HG03457 (cell line): ENCODE measurements at regions not wholly inside any gene's neighbourhood (a gene's known extent, or its start where the extent isn't known, plus 50 kb on each side); places are given as distances from the start of the nearest gene placed in this dataset.

Experiments used
- ATAC-seq: cut with Tn5 transposase; IDR thresholded peaks from one replicate; pipeline ENCODE4 v1.9.1; 2021; ENCODE audit warnings: moderate number of reproducible peaks; ENCODE audit not compliant: unreplicated experiment

DNA sequence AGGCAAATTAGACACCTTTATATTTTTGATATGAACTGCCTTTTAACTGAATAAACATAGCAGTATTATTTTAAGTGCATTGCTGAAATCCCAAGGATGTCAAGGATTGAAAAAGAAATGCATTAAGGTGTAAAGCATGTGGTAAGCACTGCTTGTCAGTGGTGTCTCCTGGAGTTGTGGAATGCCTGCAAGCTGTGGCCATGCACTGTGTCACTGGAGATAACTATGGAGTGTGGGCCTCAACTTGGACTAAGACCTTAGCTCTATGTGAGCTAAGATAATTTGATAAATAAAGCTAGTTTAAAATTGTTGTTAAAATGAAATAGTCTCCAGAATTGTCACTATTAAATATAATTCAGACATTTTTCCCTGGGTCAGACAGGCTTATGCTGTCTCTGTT is 156.6 kb upstream of the OPRM1 start:
- no peak for ATAC-seq

DNA sequence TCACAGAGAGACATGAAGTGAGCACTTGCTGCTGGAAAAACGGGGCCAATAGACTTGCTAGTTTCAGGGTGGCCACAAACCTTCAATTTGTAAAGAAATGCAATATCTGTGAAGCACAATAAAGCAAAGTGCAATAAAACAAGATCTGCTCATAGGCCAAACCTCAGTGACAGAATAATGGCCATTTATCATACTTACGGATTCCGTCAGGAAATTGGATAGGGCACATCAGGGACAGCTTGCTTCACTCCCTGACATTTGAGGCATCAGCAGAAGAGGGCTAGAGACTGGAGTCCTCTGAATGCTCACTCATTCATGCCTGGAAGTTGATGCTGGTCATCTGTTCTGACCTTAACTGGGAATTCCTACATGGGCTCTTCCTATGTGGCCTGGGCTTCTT is 165.5 kb upstream of the OPRM1 start:
- ATAC-seq: no peak

DNA sequence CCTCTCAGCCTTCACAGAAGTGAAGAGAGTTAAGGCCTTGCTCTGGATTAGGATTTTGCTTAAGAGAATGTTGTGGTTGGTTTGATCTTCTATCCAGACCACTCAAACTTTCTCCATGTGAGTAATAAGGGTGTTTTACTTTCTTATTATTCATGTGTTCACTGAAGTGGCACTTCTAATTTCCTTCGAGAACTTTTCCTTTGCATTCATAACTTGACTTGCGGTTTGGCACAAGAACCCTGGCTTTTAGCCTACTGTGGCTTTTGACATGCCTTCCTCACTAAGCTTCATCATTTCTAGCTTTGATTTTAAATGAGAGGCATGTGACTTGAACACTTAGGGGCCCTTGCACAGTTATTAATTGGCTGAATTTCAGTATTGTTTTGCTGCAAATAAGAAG is 166.1 kb upstream of the OPRM1 start:
- ATAC-seq: no peak

DNA sequence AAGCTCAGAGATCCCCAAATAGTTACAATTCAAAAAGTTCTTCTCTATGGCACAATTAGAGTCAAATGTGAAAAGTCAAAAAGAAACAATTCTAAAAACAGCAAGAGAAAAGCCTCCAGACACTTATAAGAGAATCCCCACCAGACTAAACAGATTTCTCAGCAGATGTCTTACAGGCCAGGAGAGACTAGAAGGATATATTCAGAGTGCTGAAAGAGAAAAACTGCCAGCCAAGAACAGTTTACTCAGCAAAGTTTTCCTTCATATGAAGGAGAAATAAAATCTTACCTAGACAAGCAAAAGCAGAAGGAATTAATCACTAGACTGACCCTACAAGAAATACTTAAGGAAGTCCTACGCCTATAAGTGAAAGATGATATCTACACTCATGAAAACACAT is 176.1 kb upstream of the OPRM1 start:
- ATAC-seq: no peak

DNA sequence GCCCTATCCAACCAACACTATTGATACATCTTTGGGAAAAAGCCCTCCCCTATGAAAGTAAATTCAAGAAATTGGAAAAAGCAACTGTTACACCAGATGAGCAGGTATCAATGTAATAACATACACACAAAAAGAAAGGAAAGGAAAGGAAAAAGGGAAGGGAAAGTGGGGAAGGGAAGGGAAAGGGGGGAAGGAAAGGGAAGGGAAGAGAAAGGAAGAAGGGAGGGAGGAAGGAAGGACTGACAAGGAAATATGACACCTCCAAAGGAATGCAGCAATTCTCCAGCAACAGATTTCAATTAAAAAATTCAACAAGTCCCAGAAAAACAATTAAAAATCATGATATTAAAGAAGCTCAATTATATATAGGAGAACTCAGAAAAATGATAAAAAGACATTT is 176.9 kb upstream of the OPRM1 start:
- ATAC-seq: no peak

DNA sequence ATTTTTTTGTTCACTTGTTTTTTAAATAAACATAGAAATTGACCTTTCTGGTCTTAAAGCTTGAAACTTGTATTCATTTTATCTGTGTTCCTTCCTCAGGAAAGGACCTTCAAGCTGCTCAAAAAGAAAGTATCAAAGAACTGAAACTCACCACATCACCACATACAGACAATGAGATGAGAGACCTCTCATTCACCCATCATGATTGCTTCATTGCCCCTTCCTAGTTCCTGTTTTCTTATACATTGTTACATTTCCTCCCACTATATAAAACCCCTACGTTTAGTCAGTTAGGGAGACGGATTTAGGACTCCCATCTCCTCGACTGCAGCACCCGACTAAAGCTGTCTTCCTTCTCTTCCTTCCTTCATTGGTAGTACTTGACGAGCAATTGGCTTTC is 180.5 kb upstream of the OPRM1 start:
- no peak for ATAC-seq

DNA sequence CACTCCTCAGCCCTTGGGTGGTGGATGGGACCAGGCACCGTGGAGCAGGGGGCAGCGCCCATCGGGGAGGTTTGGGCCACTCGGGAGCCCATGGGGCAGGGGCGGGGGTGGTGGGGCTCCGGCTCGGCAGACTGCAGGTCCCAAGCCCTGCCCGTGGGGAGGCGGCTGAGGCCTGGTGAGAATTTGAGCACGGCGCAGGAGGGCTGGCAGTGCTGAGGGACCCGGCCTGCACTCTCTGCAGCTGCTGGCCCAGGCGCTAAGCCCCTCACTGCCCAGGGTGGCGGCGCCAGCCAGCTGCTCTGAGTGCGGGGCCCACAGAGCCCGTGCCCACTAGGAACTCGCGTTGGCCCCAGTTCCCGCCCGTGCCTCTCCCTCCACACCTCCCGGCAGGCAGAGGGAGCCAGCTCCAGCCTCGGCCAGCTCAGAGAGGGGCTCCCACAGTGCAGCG is 182.1 kb upstream of the OPRM1 start:
- no peak for ATAC-seq

DNA sequence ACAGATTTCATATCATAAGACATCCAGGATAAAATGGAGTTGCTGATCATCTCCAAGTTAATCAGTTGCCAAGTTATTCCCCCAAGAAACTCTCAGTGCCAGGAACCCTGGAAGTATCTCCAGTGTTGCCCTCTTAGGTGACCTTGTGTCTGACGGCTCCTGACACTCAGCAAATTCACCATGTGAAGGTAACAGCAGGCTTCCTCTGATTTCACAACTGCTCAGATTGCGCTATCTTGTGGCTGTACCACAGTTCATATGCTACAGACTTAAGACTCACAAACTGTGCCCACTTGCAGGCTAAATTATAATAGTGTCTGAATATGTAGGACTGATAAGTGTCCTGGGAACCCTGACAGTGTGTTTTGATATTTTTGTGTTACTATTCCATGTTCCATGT is 186.6 kb upstream of the OPRM1 start:
- ATAC-seq: no peak

DNA sequence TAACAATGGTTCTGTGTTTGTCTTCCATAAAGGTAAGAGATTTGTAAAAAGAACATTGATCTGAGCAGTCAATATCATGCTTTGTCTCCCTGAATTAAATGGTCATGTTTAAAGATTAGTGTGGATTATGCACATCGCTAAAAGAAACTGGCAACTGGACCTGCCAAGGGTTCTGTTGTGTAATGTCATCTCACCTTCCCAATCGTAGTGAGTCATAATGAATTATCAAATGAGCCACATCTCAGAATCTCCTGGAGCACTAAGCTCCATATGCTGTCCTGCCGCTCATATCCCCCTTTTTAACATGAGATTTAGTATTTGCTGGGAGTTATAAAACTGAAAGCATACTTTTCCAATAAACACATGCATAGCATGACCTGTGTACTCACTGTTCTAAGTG is 187.0 kb upstream of the OPRM1 start:
- ATAC-seq: no peak

DNA sequence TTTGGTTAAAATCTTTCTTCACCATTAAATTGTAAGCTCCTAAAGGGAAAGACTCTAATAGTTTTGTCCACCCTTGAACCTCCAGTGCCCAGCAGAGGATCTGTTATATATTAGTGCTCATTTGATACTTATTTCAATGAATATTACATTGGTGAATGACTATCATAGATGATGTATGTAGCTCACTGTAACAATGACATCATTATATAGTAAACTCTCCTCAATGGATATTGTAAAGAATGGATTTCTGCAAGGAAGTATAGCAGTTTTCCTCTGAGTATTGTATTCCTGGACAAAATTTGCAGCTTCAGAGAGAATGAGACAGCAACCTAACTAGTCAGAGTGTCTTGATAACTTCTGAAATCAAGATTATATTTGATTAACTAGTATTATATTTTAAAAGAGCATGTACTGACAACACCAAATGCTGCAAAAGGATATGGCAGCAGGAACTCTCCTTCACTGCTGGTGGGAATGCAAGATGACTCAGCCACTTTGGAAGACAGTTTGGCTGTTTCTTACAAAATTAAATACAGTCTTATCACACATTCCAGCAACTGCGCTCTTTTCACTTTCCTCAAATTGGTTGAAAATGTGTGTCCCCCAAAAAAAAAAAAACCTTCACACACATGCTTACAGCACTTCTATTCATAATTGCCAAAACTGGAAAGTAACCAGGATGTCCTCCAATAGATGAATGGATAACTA is 189.8 kb upstream of the OPRM1 start:
- ATAC-seq: no peak

DNA sequence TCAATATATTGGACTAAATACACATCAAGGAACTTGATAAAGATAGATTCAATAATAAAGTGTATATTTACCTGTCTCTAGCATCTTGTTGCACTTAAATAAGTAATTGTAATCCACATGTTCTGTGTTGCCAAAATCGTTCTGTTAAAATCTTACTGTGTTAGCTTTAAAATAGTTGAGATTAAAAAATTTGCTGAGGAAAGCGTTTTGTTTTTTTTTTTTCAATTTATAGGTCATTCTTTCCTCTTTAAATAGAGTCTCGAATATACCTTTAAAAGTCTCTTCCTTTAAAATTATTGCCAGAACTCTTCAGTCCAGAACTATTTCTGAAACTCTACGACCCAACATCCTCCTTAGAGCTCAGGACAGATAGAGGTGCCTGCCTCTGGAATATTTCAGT is 195.6 kb upstream of the OPRM1 start:
- ATAC-seq: no peak

DNA sequence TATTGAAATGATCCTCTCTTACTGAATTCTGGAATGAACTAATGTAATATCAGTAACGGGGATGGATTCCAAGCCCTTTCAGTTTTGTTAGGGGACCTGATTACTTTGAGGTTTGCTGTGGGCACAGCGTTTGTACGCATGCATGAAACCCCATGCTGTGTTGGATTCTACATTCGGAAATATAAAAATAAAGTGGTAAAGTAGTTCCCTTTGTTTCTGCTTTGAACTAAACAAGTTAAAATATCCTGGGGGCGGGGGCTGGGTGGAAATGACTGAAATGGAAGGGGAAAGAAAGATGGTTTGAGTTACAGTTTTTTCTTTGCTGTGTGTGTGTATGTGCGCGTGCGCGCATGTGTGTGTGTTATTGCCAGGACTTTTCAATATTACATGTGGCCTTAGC is 196.5 kb upstream of the OPRM1 start:
- no peak for ATAC-seq

DNA sequence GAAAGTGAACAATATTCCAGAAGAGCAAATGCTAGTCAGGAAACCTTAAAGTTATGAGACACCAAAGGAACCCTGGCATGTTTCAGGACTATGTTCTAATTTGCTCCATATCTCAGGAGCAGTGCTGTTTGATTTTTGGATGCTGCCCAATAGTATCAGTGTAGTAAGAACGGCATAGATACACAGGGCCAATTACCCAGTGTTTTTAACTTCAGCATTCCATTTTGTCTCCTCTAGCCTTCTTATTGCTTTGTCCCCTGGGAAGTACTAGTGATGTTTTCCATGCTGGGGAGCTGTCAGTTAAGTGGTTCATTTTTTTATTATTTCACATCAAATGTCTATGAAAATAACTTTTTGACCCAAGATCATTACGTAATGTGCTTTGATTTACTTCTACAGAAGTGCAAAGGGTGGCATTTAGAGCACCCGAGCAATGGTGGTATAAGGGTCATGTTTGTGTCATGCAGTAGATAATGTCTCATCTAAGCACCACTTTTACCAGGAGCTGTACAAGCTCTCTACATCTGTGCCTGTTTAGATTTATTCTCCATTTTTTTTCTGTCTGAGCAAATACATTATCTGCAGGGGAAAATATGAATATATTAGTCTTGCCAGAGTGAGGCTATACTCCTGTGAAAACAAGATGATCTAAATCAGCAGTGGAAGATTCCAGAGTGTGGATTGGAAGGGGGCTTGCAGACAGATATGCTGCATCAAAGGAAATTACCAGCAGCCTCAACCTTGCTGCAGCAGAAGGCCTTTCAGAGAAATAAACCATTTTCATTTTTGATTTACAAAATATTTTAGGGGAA is 198.8 kb upstream of the OPRM1 start:
- ATAC-seq: no peak

DNA sequence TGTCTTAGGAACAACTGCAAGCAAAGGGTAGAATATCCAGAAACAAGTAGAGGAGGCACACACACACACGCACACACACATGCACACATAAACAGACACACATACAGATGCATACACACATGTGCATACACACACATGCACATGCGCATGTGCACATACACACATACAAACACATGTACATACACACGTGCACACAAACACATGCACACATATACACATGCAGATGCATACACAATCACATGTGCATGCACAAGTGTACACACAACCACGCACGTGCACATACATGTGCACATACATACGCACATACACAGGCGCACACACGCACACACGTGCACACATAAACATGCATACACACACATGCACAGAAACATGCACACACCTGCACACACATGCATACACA is 206.5 kb upstream of the OPRM1 start:
- ATAC-seq: no peak

DNA sequence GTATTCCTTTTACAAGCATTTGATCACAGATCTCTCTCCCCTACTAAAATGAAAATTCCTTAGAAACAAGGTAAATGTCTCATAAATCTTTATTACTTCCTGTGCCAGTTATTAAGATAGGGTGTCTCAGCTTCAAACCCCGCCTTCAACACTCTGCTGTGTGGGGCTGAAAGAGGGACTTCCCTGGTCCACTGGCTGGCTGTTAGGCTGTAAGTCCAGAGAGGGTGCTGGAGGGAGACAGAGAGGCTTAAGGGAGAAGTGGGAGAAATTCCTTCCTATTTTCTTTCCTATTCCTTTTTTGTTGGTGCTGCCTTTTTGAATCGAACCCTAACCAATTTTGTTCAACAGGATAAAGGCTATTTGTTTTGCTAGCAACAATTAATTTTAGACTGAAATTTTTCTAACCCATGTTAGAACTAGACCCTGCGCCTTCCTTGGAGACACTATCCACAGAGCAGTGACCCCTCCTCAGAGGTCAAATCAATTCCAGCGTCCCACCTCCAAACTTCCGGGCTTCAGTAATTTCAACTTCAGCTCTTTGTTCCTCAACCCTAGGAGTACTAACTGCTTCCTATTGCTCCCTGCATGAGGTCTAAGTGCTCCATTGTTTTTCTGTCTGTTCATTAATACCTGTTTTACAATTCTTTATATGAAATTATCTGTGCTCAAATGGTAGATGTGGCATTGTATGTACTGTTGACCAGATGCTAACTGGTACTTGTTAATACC is 207.5 kb upstream of the OPRM1 start:
- no peak for ATAC-seq

DNA sequence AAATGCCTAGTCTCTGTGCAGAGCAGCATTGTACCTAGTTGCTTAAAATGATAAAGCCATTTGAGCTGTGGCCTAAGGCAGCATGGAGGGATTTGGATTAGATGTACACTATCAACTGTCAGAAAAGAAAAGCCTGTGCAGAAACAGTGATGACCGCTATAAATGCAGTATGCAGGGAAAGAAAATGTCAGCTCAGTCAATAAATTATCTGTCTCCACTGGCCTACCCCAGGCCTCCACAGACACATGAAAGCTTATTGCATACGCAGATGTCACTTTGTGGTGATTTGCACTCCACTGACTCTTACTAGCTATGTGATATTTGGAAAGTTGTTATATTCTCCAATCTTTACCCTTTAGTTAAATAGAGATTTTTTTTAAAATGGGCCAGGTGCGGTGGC is 221.9 kb upstream of the OPRM1 start:
- no peak for ATAC-seq

DNA sequence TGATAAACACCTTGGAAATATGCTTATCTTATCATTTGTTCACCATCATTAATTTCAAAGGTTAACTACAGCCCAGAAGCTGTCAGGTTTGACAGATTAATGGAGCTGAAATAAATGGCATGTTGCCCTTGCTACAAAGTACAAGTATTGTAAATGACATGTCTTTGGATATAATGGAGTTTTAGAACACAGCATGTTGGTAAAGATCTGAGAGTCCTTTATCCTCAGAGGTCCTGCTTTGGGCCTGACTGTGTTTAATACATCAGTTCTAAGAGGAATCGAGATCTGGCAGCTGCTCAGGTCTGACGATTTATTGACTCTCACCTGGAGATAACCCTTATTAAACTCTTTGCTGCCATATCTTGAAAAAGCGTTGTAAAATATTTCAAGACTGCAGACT is 222.7 kb upstream of the OPRM1 start:
- ATAC-seq: no peak

DNA sequence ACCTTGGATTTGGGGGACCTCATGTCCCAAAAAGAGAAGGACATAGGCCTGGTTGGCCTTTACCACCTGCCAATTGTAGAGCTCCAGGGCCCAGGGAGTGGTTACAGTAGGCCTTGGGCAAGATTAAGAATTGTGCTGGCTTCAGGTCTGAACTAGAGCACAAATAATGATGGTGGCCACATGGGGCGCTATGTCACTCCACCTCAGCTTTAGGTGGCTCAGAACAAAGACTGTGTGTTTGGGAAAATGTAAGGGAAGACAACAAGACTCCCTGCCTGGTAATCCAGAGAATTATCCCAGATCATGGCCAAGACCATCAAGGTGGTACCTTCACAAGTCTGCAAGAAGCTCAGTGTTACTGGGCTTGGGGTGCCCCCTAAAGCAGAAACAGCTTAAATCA is 224.9 kb upstream of the OPRM1 start:
- ATAC-seq: no peak

DNA sequence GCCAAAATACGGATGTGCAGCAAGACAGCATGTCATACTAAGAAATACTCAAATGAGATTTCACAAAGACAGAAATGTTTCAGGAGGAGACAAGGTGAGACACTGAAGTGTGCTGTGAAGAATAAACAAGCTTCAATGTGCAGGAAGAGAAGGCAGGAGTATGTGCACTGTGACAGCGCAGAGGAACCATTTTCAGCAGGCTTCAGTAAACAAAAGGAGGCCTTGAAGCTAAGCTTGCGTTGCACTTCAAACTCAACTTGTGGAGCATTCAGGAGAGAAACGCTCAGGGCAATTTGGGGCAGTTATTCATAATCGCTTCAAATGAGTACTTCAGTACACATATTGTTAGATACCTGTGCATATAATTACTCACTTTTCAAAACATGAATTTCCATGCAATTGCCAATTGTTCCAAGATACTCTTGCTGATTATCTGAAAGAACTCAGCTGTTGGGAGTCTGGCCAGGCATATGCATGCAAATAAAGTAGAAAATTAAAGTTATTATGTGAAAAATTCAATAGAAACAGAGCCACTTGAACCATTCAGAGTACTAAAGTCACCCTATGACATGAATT is 234.2 kb upstream of the OPRM1 start:
- no peak for ATAC-seq

DNA sequence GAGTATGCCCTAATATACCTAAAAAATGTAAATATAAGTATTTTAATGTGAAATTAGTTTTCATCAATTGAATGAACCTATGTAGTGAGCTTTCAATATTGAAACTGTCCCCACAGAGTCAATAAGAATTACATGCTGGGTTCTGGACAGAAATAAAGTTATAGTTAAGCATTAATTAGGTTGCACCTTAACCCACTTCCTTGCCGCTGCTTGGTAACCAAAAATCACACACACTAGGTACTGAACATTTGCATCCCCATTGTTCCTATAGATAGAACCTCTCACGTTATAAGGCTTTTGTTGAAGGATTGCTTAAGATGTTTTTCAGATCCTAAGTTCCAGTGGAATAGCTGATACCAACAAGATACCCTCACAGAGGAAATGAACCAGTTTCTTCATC is 237.1 kb upstream of the OPRM1 start:
- ATAC-seq: no peak

DNA sequence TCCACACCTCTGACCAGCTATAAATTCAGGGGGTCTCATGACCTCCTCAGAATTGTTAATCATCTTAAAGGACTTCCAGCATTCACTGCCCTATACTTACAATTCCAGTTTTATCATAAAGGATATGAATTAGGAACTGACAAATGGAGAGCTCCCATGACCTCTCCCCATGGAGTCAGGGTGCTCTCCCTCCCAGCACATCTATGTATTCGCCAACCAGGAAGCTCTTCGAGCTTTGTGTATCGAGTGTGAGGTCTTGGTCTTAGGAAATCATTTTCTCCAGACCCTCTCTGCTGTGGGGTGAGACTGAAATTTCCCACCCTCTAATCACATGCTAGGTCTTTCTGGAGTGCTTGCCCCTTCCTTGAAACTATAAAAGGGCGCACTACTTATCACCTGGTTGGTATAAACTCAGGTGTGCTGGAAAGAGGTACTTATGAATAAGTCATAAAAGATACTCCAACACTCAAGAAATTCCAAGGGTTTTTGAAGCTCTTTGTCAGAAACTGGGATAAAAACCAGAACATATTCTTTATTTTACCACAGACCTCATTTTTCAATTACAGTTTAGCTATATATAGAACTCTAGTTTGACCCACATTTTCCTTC is 238.4 kb upstream of the OPRM1 start:
- ATAC-seq: no peak
